IMR-90 (cell line): ENCODE measurements at regions not wholly inside any gene's neighbourhood (a gene's known extent, or its start where the extent isn't known, plus 50 kb on each side); places are given as distances from the start of the nearest gene placed in this dataset.

ENCODE experiments used
- ATAC-seq: fragments of 200-7000 bp; cut with Tn5 transposase; 2 replicates; pipeline ENCODE4 v1.9.1; 2020; ENCODE audit warnings: low read depth, mild to moderate bottlenecking, moderate library complexity
- BruUV-seq: library from RNA; stranded (reverse); fragments of 400-500 nt; replicated peaks from 2 replicates; lab custom pipeline; 2021; lab: Mats Ljungman, UMichigan
- CTCF ChIA-PET: fragments of 300-600 bp; formaldehyde crosslinking; extraction: SDS; loops from one replicate; lab custom pipeline; 2021; ENCODE audit warnings: antibody characterized with exemption; lab: Yijun Ruan, JAX
- POLR2A ChIA-PET: fragments of 300-600 bp; sonication (Branson Sonifier 250); formaldehyde crosslinking; loops from one replicate; lab custom pipeline; 2022; ENCODE audit warnings: antibody characterized with exemption; ENCODE audit not compliant: unreplicated experiment; lab: Charles Lee
- DNase-seq: peaks from one replicate; pipeline ENCODE4 v3.0.0; 2013
- H2AFZ ChIP-seq: replicated peaks from 2 replicates; pipeline ENCODE3; 2013; ENCODE audit warnings: low read length, mild to moderate bottlenecking; ENCODE audit not compliant: poor library complexity
- H2AK5ac ChIP-seq: 2 replicates; pipeline ENCODE4 v1.6.1; 2013; ENCODE audit warnings: low read depth, low read length, inconsistent platforms
- H2AK9ac ChIP-seq: replicated peaks from 2 replicates; pipeline ENCODE3; 2013; ENCODE audit warnings: mild to moderate bottlenecking, low read depth, low read length, moderate library complexity; ENCODE audit not compliant: poor library complexity
- H2BK120ac ChIP-seq: 2 replicates; pipeline ENCODE4 v1.6.1; 2013; ENCODE audit warnings: low read depth, low read length, inconsistent platforms
- H2BK15ac ChIP-seq: 3 replicates; pipeline ENCODE4 v1.6.1; 2013; ENCODE audit warnings: low read depth, low read length, inconsistent platforms
- H2BK20ac ChIP-seq: 2 replicates; pipeline ENCODE4 v1.6.1; 2013; ENCODE audit warnings: low read depth, mild to moderate bottlenecking, inconsistent platforms, low read length, moderate library complexity
- H2BK5ac ChIP-seq: 2 replicates; pipeline ENCODE4 v1.6.1; 2013; ENCODE audit warnings: mild to moderate bottlenecking, low read depth, low read length, inconsistent platforms; ENCODE audit not compliant: poor library complexity, severe bottlenecking
- H3K14ac ChIP-seq: replicated peaks from 2 replicates; pipeline ENCODE4 v1.6.1; 2013; ENCODE audit warnings: low read depth, low read length, inconsistent platforms
- H3K18ac ChIP-seq: 2 replicates; pipeline ENCODE4 v1.6.1; 2013; ENCODE audit warnings: low read depth, low read length, control low read depth
- H3K23ac ChIP-seq: 2 replicates; pipeline ENCODE4 v1.6.1; 2013; ENCODE audit warnings: low read depth, low read length, inconsistent platforms
- H3K27ac ChIP-seq: 2 replicates; pipeline ENCODE4 v1.5.1; 2013; ENCODE audit warnings: mild to moderate bottlenecking, control low read depth, low read length; ENCODE audit not compliant: insufficient read depth
- H3K27me3 ChIP-seq: 2 replicates; pipeline ENCODE4 v1.6.1; 2013; ENCODE audit warnings: low read length; ENCODE audit not compliant: control insufficient read depth, insufficient read depth
- H3K36me3 ChIP-seq: 2 replicates; pipeline ENCODE4 v1.6.1; 2013; ENCODE audit warnings: low read length, mixed read lengths; ENCODE audit not compliant: control insufficient read depth, insufficient read depth
- H3K4ac ChIP-seq: 2 replicates; pipeline ENCODE4 v1.6.1; 2013; ENCODE audit warnings: low read depth, low read length, inconsistent platforms
- H3K4me1 ChIP-seq: 2 replicates; pipeline ENCODE4 v1.6.1; 2013; ENCODE audit warnings: low read length, mixed read lengths; ENCODE audit not compliant: control insufficient read depth, insufficient read depth
- H3K4me2 ChIP-seq: 2 replicates; pipeline ENCODE4 v1.6.1; 2013; ENCODE audit warnings: low read depth, mild to moderate bottlenecking, control low read depth, low read length, moderate library complexity
- H3K4me3 ChIP-seq: 2 replicates; pipeline ENCODE4 v1.5.1; 2013; ENCODE audit warnings: low read depth, mild to moderate bottlenecking, control low read depth, low read length, moderate library complexity; ENCODE audit not compliant: insufficient read depth
- H3K56ac ChIP-seq: 2 replicates; pipeline ENCODE4 v1.6.1; 2013; ENCODE audit warnings: low read length, inconsistent platforms; ENCODE audit not compliant: insufficient read depth; ENCODE audit errors: extremely low read depth
- H3K79me1 ChIP-seq, 2 experiments: 2 replicates each; pipeline ENCODE4 v1.6.1; 2013; ENCODE audit warnings: low read length in 2 of 2, inconsistent platforms in 1 of 2, low read depth in 1 of 2
- H3K9ac ChIP-seq: 2 replicates; pipeline ENCODE4 v1.6.1; 2013; ENCODE audit warnings: low read depth, low read length, control low read depth
- H3K9me1 ChIP-seq: 2 replicates; pipeline ENCODE4 v1.6.1; 2013; ENCODE audit warnings: low read length, inconsistent platforms; ENCODE audit not compliant: insufficient read depth
- H3K9me3 ChIP-seq: 2 replicates; pipeline ENCODE4 v1.6.1; 2013; ENCODE audit warnings: low read length; ENCODE audit not compliant: control insufficient read depth, insufficient read depth
- H4K20me1 ChIP-seq: 2 replicates; pipeline ENCODE4 v1.6.1; 2013; ENCODE audit warnings: low read length, inconsistent platforms; ENCODE audit not compliant: insufficient read depth
- H4K5ac ChIP-seq: 2 replicates; pipeline ENCODE4 v1.6.1; 2013; ENCODE audit warnings: mild to moderate bottlenecking, low read depth, low read length, control low read depth
- H4K8ac ChIP-seq, 2 experiments: 2 replicates each; pipeline ENCODE4 v1.6.1; 2013; ENCODE audit warnings: low read depth in 2 of 2, low read length in 2 of 2, control low read depth in 1 of 2, inconsistent platforms in 1 of 2
- H4K91ac ChIP-seq: 2 replicates; pipeline ENCODE4 v1.6.1; 2013; ENCODE audit warnings: low read depth, low read length, inconsistent platforms; ENCODE audit not compliant: insufficient read depth
- BHLHE40 ChIP-seq: fragments of 150-350 bp; IDR thresholded peaks from 2 replicates; pipeline ENCODE4 v1.6.1; 2016; ENCODE audit warnings: mild to moderate bottlenecking, low read depth, low read length
- CEBPB ChIP-seq: IDR thresholded peaks from 2 replicates; pipeline ENCODE4 v1.6.1; 2012; ENCODE audit warnings: low read depth, low read length, improper control_type of control experiment
- CHD1 ChIP-seq: IDR thresholded peaks from 2 replicates; pipeline ENCODE4 v1.6.1; 2012; ENCODE audit warnings: low read depth, low read length, improper control_type of control experiment
- FOS ChIP-seq: fragments of 150-350 bp; IDR thresholded peaks from 2 replicates; pipeline ENCODE4 v1.6.1; 2016; ENCODE audit warnings: low read depth, low read length
- MAFK ChIP-seq: IDR thresholded peaks from 2 replicates; pipeline ENCODE4 v1.6.1; 2012; ENCODE audit warnings: low read depth, low read length, improper control_type of control experiment
- MAZ ChIP-seq: IDR thresholded peaks from 2 replicates; pipeline ENCODE4 v1.6.1; 2012; ENCODE audit warnings: low read depth, mild to moderate bottlenecking, low read length, improper control_type of control experiment, moderate library complexity, borderline replicate concordance
- MXI1 ChIP-seq: IDR thresholded peaks from 2 replicates; pipeline ENCODE4 v1.6.1; 2012; ENCODE audit warnings: low read depth, mild to moderate bottlenecking, low read length, moderate library complexity, borderline replicate concordance
- POLR2A ChIP-seq: IDR thresholded peaks from 2 replicates; pipeline ENCODE4 v1.6.1; 2012; ENCODE audit warnings: mild to moderate bottlenecking, low read depth, low read length
- RFX5 ChIP-seq: IDR thresholded peaks from 2 replicates; pipeline ENCODE4 v1.8.0; 2012; ENCODE audit warnings: low read depth, mild to moderate bottlenecking, low read length, moderate library complexity
- SMC3 ChIP-seq: fragments of 150-350 bp; IDR thresholded peaks from 2 replicates; pipeline ENCODE4 v1.6.1; 2016; ENCODE audit warnings: low read depth, mild to moderate bottlenecking, antibody characterized with exemption, low read length, moderate library complexity
- WGBS, 2 experiments: methylation state at CpG; one replicate each; pipeline versions ENCODE4 v1.1.5 to v1.1.7; 2013; ENCODE audit warnings: missing lambda C conversion rate in 2 of 2; ENCODE audit not compliant: insufficient read length in 1 of 2; ENCODE audit errors: extremely low coverage in 2 of 2; 5-methylcytosine and 5-hydroxymethylcytosine counted together
- dilution Hi-C: fragments of 300-500 bp; cut with HindIII; formaldehyde crosslinking; loops from one replicate; pipeline ENCODE4 v1.14.3; 2018; ENCODE audit warnings: low sequenced_read_pairs; ENCODE audit not compliant: unreplicated experiment
- in situ Hi-C: fragments of 300-500 bp; cut with MboI; formaldehyde crosslinking; loops from 3 replicates; pipeline ENCODE4 v1.14.3; 2019; ENCODE audit warnings: low sequenced_read_pairs, inconsistent platforms, mixed read lengths
- intact Hi-C: fragments of 100-400 bp; cut with micrococcal nuclease; formaldehyde crosslinking; loops from 2 replicates; pipeline ENCODE4 v1.10.0; 2022
- TF ChIP-seq, protein P1 (sequence below): conservative IDR thresholded peaks from 2 replicates; pipeline ENCODE4 v1.5.1; 2012; ENCODE audit warnings: mild to moderate bottlenecking, low read depth, low read length, improper control_type of control experiment
- TF ChIP-seq, protein P2 (sequence below): fragments of 150-350 bp; IDR thresholded peaks from 2 replicates; pipeline ENCODE4 v1.6.1; 2016; ENCODE audit warnings: low read depth, mild to moderate bottlenecking, low read length, moderate library complexity, borderline replicate concordance
- TF ChIP-seq, protein P3 (sequence below): fragments of 150-350 bp; IDR thresholded peaks from 2 replicates; pipeline ENCODE4 v1.6.1; 2017; ENCODE audit warnings: mild to moderate bottlenecking, antibody characterized with exemption, low read length, low read depth

DNA sequence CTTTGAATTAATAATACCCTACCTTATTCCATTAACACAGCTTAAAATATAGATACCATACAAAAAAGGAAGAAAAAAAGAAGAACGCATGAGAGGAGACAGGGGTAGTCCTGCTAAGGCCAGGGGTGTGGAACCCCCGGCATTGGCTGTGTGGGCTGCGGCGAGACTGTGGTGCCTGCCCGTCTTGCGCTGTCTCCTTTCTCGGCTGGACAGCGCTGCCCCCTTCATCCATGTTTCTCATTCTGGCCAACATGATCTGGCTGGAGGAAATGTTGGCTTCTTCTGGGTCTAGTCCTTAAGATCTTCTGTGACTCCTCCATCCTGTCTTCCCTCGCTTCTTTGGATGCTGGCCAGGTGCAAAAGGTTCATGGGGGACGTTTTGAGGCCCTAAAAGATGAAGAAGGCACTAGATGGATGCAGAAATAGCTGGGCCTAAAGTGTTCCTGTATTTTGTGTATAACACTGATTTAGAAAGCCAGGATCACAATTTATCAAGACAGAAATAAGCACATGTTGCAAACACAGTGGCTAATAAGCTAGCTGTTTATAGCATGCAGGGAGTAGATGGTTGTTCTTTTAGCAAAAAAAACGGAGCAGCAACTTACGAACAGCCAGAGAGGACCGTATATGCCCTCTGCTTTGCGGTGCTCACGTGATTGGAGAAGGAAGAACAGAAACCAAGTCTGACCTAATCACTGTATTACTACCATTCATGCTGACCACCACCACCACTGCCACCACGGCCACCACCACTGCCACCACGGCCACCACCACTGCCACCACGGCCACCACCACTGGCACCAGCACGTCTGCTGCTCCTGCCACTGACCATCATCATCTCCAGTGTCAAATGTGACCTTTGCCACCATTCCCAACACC, 71.7 kb upstream of the ASB18 start:
- Histone ChIP-seq H4K91ac (no peak overlapping the region), H3K56ac (no peak overlapping the region), H3K4me2 (no peak overlapping the region), H3K27ac (no peak overlapping the region), H2BK120ac (no peak overlapping the region), H3K9ac (no peak overlapping the region), H2BK20ac (no peak overlapping the region), H2BK5ac (no peak overlapping the region), H3K27me3 (peaks cover 2% of the 10 kb centered on the region), H3K4me3 (no peak overlapping the region), H4K5ac (no peak overlapping the region), H3K4me1 (no peaks in the 10 kb centered on the region), H3K4ac (no peak overlapping the region), H4K20me1 (no peaks in the 10 kb centered on the region), H2BK15ac (no peak overlapping the region), H3K14ac (no peak overlapping the region), H3K9me3 (no peaks in the 10 kb centered on the region), H3K18ac (no peak overlapping the region), H3K36me3 (no peaks in the 10 kb centered on the region), H2AK9ac (no peak overlapping the region), H3K23ac (no peak overlapping the region), H4K8ac (no peak overlapping the region), H3K9me1 (no peaks in the 10 kb centered on the region), H2AK5ac (no peak overlapping the region), H3K79me1 (no peaks in the 10 kb centered on the region), H2AFZ (peak overlapping the region; percentile 63)
- ChIA-PET CTCF (no interaction called here), POLR2A (no interaction called here)
- in situ Hi-C loops, result loop anchor here (25.0 kb wide), 1 partner anchor 1226 kb away; the partner anchor contains the start of gene PRLH
- ATAC-seq (no peak), DNase-seq (no peak)
- intact Hi-C loops, result no loop called here
- dilution Hi-C loops, result no loop called here
- no CpG with 5 or more reads among the region's 19 CpGs for WGBS, 2 experiments
- BruUV-seq, result no TSS peak
- TF ChIP-seq SMC3 (no peak), MAZ (no peak), CHD1 (no peak), POLR2A (no peak), CEBPB (no peak), BHLHE40 (no peak), RFX5 (no peak), MAFK (no peak), MXI1 (no peak), FOS (no peak)
- TF ChIP-seq, protein P1, sequence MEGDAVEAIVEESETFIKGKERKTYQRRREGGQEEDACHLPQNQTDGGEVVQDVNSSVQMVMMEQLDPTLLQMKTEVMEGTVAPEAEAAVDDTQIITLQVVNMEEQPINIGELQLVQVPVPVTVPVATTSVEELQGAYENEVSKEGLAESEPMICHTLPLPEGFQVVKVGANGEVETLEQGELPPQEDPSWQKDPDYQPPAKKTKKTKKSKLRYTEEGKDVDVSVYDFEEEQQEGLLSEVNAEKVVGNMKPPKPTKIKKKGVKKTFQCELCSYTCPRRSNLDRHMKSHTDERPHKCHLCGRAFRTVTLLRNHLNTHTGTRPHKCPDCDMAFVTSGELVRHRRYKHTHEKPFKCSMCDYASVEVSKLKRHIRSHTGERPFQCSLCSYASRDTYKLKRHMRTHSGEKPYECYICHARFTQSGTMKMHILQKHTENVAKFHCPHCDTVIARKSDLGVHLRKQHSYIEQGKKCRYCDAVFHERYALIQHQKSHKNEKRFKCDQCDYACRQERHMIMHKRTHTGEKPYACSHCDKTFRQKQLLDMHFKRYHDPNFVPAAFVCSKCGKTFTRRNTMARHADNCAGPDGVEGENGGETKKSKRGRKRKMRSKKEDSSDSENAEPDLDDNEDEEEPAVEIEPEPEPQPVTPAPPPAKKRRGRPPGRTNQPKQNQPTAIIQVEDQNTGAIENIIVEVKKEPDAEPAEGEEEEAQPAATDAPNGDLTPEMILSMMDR, result no peak
- TF ChIP-seq, protein P2, sequence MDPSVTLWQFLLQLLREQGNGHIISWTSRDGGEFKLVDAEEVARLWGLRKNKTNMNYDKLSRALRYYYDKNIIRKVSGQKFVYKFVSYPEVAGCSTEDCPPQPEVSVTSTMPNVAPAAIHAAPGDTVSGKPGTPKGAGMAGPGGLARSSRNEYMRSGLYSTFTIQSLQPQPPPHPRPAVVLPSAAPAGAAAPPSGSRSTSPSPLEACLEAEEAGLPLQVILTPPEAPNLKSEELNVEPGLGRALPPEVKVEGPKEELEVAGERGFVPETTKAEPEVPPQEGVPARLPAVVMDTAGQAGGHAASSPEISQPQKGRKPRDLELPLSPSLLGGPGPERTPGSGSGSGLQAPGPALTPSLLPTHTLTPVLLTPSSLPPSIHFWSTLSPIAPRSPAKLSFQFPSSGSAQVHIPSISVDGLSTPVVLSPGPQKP, result no peak
- TF ChIP-seq, protein P3, sequence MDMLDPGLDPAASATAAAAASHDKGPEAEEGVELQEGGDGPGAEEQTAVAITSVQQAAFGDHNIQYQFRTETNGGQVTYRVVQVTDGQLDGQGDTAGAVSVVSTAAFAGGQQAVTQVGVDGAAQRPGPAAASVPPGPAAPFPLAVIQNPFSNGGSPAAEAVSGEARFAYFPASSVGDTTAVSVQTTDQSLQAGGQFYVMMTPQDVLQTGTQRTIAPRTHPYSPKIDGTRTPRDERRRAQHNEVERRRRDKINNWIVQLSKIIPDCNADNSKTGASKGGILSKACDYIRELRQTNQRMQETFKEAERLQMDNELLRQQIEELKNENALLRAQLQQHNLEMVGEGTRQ, result no peak
